Coronary artery (tissue), 2 donors: ENCODE measurements at regions not wholly inside any gene's neighbourhood (a gene's known extent, or its start where the extent isn't known, plus 50 kb on each side); places are given as distances from the start of the nearest gene placed in this dataset.

Experiments used
- DNase-seq: peaks from one replicate; pipeline ENCODE4 v3.0.0-alpha.2; 2017; ENCODE audit warnings: low spot score
- H3K27ac ChIP-seq, 2 donors: fragments of 200-600 bp; sonication (generic); one replicate each; pipeline ENCODE4 v1.5.1; 2016 to 2019
- H3K4me3 ChIP-seq: fragments of 200-600 bp; sonication (generic); 2 replicates; pipeline ENCODE4 v1.5.1; 2016; ENCODE audit warnings: mild to moderate bottlenecking, moderate library complexity
- TF ChIP-seq, protein P1 (sequence below): fragments of 200-600 bp; sonication (generic); IDR thresholded peaks from one replicate; pipeline ENCODE4 v1.5.1; 2019; ENCODE audit warnings: antibody characterized with exemption

- no peak overlapping the region for H3K27ac ChIP-seq
- H3K4me3 ChIP-seq: no peak overlapping the region
Observed at GRCh38 chr3:30980993-30981392, 86.5 kb upstream of the GADL1 start.

DNA sequence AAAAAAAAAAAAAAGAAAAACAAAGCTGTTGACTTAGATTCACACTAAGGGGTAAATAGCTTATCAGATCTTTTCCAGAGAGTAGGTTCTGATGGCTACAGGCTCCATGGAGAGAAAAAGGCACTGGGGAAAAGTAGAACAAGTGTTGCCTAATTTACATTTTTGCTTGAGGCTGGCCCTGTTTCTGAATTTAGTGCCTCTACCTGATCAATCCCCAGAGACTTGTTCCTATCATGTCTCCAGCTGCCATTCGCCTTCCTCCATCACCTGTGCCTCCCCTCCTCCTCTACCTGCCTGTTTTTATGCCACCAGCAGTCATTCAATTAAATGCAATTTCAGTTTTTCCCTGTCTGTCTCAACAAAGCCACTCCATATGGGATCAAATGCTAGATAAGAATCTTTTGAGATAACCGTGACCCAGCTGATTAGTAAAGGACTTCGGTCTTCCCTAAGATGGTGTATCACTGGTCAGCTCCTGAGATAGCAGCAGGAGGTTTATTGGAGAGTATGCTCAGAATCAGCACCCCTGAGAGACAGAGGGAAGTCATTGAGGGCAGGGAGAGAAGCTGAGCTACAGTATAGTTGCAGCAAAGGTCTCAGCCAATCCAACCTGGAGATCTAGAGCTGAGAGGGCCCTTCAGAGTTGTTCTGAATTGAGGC lies 88.1 kb upstream of the GADL1 start:
- H3K27ac ChIP-seq: no peak overlapping the region
- no peak overlapping the region for H3K4me3 ChIP-seq
- TF ChIP-seq, protein P1, sequence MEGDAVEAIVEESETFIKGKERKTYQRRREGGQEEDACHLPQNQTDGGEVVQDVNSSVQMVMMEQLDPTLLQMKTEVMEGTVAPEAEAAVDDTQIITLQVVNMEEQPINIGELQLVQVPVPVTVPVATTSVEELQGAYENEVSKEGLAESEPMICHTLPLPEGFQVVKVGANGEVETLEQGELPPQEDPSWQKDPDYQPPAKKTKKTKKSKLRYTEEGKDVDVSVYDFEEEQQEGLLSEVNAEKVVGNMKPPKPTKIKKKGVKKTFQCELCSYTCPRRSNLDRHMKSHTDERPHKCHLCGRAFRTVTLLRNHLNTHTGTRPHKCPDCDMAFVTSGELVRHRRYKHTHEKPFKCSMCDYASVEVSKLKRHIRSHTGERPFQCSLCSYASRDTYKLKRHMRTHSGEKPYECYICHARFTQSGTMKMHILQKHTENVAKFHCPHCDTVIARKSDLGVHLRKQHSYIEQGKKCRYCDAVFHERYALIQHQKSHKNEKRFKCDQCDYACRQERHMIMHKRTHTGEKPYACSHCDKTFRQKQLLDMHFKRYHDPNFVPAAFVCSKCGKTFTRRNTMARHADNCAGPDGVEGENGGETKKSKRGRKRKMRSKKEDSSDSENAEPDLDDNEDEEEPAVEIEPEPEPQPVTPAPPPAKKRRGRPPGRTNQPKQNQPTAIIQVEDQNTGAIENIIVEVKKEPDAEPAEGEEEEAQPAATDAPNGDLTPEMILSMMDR: no peak
- no peak for DNase-seq

More at GRCh38 chr3:30980993-30981392, 86.5 kb upstream of the GADL1 start:
- no peak for DNase-seq
- TF ChIP-seq, protein P1: no peak

GRCh38 chr3:30984855-30985749 lies 90.6 kb upstream of the GADL1 start:
- Histone ChIP-seq H3K27ac (no peak overlapping the region), H3K4me3 (no peak overlapping the region)
- DNase-seq: no peak

DNA sequence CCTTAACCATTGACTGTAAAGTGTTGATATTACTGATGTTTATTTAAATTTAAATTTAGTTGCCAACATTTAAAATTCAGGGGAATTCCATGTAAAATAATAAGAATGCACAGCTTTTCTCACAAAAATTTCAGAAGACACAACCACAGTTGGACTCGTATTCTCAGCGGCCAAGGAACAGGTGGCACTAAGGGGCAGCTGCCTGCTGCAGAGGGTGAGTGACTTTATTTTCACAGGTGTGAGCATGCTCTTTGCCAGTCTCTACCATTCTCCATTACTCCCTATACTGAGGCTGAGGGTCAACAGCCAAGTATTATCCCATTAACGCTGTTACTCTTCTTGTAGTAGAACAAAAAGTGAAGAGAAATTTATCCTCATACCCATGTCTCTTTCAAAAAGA lies 92.1 kb upstream of the GADL1 start:
- Histone ChIP-seq H3K4me3 (no peak overlapping the region), H3K27ac (no peak overlapping the region)
- DNase-seq: no peak
- TF ChIP-seq, protein P1: no peak

More at GRCh38 chr3:30984855-30985749, 90.6 kb upstream of the GADL1 start:
- TF ChIP-seq, protein P1: no peak

- TF ChIP-seq, protein P1: no peak
Observed at GRCh38 chr3:30988769-30989168, 94.3 kb upstream of the GADL1 start.

DNA sequence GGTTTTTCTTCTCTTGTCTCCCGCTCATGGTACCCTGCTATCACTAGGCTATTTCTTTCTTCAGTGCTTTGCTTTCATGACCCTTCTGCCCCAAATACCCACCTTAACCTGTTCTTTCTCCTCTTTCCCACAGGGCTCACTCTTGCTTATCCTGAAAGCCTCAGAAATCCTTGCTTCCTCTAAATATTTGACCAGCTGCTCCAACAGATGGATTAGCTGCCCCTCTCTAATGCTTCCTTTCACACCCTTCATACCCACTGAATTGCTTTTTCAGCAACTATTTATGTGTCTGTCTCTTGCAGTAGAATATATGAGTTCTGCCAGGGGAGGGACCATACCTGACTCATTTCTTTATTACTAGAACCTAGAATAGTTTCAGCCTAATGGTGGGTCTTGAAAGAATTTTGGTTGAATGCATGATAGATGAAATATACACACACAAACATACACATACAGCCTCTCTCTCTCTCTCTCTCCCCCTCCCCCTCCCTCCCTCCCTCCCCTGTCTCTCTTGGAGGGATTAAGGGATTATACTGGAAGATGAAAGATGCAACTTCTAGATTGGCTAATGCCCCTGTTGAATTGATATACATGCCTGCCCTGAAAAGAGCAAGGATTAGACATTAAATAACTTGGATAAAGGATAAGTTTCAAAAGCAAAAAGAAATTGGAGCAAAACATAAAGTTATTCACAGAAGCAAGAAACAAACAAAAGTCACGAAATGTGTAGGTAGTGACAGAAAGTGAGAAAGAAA lies 95.0 kb upstream of the GADL1 start:
- Histone ChIP-seq H3K4me3 (no peak overlapping the region), H3K27ac (no peak overlapping the region)
- TF ChIP-seq, protein P1: no peak
- no peak for DNase-seq

More at GRCh38 chr3:30988769-30989168, 94.3 kb upstream of the GADL1 start:
- DNase-seq: no peak
- no peak overlapping the region for H3K27ac ChIP-seq
- no peak overlapping the region for H3K4me3 ChIP-seq
